ENCODE measurements at regions not wholly inside any gene's neighbourhood (a gene's known extent, or its start where the extent isn't known, plus 50 kb on each side); places are given as distances from the start of the nearest gene placed in this dataset. TPM values are rescaled to one million over a fixed set of nuclear protein-coding genes. Genes with fewer than 3 reads are reported as not detected.
"Not testable (repeated sequence)": the region's sequence is repeated elsewhere in the genome, so short reads cannot be mapped to it uniquely, and the experiment has no call there.

GRCh38 chr11:34721646-34722045 is 100.8 kb downstream of the EHF start:
- H3K4me1 ChIP-seq (ENCODE audit: control insufficient read depth in 2 of 2, insufficient read depth in 1 of 2, low read depth in 1 of 2, low read length in 2 of 2) = no peaks in the 10 kb centered on the region
- no peak overlapping the region for H2AFZ ChIP-seq (ENCODE audit: low read length)
- H3K4ac ChIP-seq (ENCODE audit: low read length) = no peak overlapping the region
- H3K36me3 ChIP-seq (replicated peaks in 1 of 2; ENCODE audit: control insufficient read depth in 2 of 2, insufficient read depth in 2 of 2, low read length in 2 of 2) = peaks cover 0 to 43% of the 10 kb centered on the region in 2 donors
- H2BK15ac ChIP-seq (ENCODE audit: low read length) = no peak overlapping the region
- no peak overlapping the region for H3K14ac ChIP-seq (ENCODE audit: low read length)
- H2BK5ac ChIP-seq (ENCODE audit: low read length) = no peak overlapping the region
- H3K4me2 ChIP-seq (ENCODE audit: insufficient read depth, low read length, poor library complexity, severe bottlenecking) = no peak overlapping the region
- H2BK120ac ChIP-seq (ENCODE audit: low read depth, low read length) = no peak overlapping the region
- no peak overlapping the region for H3K23ac ChIP-seq (ENCODE audit: low read depth, low read length, poor library complexity)
- H3K27me3 ChIP-seq (ENCODE audit: control insufficient read depth in 3 of 3, insufficient read depth in 3 of 3, low read depth in 1 of 3, low read length in 3 of 3) = no peaks in the 10 kb centered on the region
- WGBS, 2 donors (ENCODE audit: extremely low coverage in 2 of 2, insufficient read length in 2 of 2, insufficient replicate concordance in 1 of 2) = no CpG with 5 or more reads among the region's 2 CpGs
- no peak overlapping the region for H3K4me3 ChIP-seq (ENCODE audit: low read length in 2 of 2)
- no peak overlapping the region for H3K9ac ChIP-seq (ENCODE audit: low read depth, low read length, poor library complexity)
- H3K79me1 ChIP-seq (ENCODE audit: low read depth, low read length) = no peaks in the 10 kb centered on the region
- H3K27ac ChIP-seq (replicated peaks; ENCODE audit: low read length) = no peak overlapping the region
- H2AK5ac ChIP-seq (ENCODE audit: low read depth, low read length) = no peak overlapping the region
- no peak overlapping the region for H4K91ac ChIP-seq (ENCODE audit: low read depth, low read length, poor library complexity)
- H3K9me3 ChIP-seq (replicated peaks in 1 of 2; ENCODE audit: control insufficient read depth in 2 of 2, insufficient read depth in 1 of 2, low read depth in 1 of 2, low read length in 2 of 2) = peaks cover 0 to 8% of the 10 kb centered on the region in 2 donors
- DNase-seq (ENCODE audit: low spot score) = no peak
- H2BK12ac ChIP-seq (ENCODE audit: low read length) = no peak overlapping the region
- H3K18ac ChIP-seq (ENCODE audit: low read length) = no peak overlapping the region
- H4K8ac ChIP-seq (ENCODE audit: low read depth, low read length) = no peak overlapping the region

GRCh38 chr11:34719303-34719848 is 98.5 kb downstream of the EHF start:
- no CpG with 5 or more reads among the region's 1 CpG for WGBS, 2 donors (ENCODE audit: extremely low coverage in 2 of 2, insufficient read length in 2 of 2, insufficient replicate concordance in 1 of 2)
- Histone ChIP-seq H2AFZ (ENCODE audit: low read length) (no peak overlapping the region), H3K9ac (ENCODE audit: low read depth, low read length, poor library complexity) (no peak overlapping the region), H3K18ac (ENCODE audit: low read length) (no peak overlapping the region), H3K79me1 (ENCODE audit: low read depth, low read length) (no peaks in the 10 kb centered on the region), H4K91ac (ENCODE audit: low read depth, low read length, poor library complexity) (no peak overlapping the region), H2BK120ac (ENCODE audit: low read depth, low read length) (no peak overlapping the region), H4K8ac (ENCODE audit: low read depth, low read length) (no peak overlapping the region), H3K27ac (replicated peaks; ENCODE audit: low read length) (no peak overlapping the region), H3K27me3 (ENCODE audit: control insufficient read depth in 3 of 3, insufficient read depth in 3 of 3, low read depth in 1 of 3, low read length in 3 of 3) (no peaks in the 10 kb centered on the region), H3K4me1 (ENCODE audit: control insufficient read depth in 2 of 2, insufficient read depth in 1 of 2, low read depth in 1 of 2, low read length in 2 of 2) (no peaks in the 10 kb centered on the region), H2BK12ac (ENCODE audit: low read length) (no peak overlapping the region), H3K14ac (ENCODE audit: low read length) (no peak overlapping the region), H2BK5ac (ENCODE audit: low read length) (no peak overlapping the region), H3K4ac (ENCODE audit: low read length) (no peak overlapping the region), H3K36me3 (replicated peaks in 1 of 2; ENCODE audit: control insufficient read depth in 2 of 2, insufficient read depth in 2 of 2, low read length in 2 of 2) (peaks cover 0 to 64% of the 10 kb centered on the region in 2 donors), H2BK15ac (ENCODE audit: low read length) (no peak overlapping the region), H3K23ac (ENCODE audit: low read depth, low read length, poor library complexity) (no peak overlapping the region), H2AK5ac (ENCODE audit: low read depth, low read length) (no peak overlapping the region), H3K4me2 (ENCODE audit: insufficient read depth, low read length, poor library complexity, severe bottlenecking) (no peak overlapping the region), H3K4me3 (ENCODE audit: low read length in 2 of 2) (no peak overlapping the region), H3K9me3 (replicated peaks in 1 of 2; ENCODE audit: control insufficient read depth in 2 of 2, insufficient read depth in 1 of 2, low read depth in 1 of 2, low read length in 2 of 2) (peaks cover 0 to 8% of the 10 kb centered on the region in 2 donors)
- DNase-seq (ENCODE audit: low spot score) = no peak

GRCh38 chr11:34713631-34714030 is 92.7 kb downstream of the EHF start:
- peaks cover 10 to 42% of the 10 kb centered on the region in 2 donors for H3K9me3 ChIP-seq (replicated peaks in 1 of 2; ENCODE audit: control insufficient read depth in 2 of 2, insufficient read depth in 1 of 2, low read depth in 1 of 2, low read length in 2 of 2)
- H3K27ac ChIP-seq (replicated peaks; ENCODE audit: low read length); DNase-seq (ENCODE audit: low spot score); H2AFZ ChIP-seq (ENCODE audit: low read length); H3K79me1 ChIP-seq (ENCODE audit: low read depth, low read length); H2BK5ac ChIP-seq (ENCODE audit: low read length); H4K91ac ChIP-seq (ENCODE audit: low read depth, low read length, poor library complexity); H3K4me3 ChIP-seq (ENCODE audit: low read length in 2 of 2); H3K9ac ChIP-seq (ENCODE audit: low read depth, low read length, poor library complexity); H4K8ac ChIP-seq (ENCODE audit: low read depth, low read length); H2BK120ac ChIP-seq (ENCODE audit: low read depth, low read length); H3K27me3 ChIP-seq (ENCODE audit: control insufficient read depth in 3 of 3, insufficient read depth in 3 of 3, low read depth in 1 of 3, low read length in 3 of 3); H3K18ac ChIP-seq (ENCODE audit: low read length); H3K14ac ChIP-seq (ENCODE audit: low read length); H2AK5ac ChIP-seq (ENCODE audit: low read depth, low read length); H3K23ac ChIP-seq (ENCODE audit: low read depth, low read length, poor library complexity); H3K4ac ChIP-seq (ENCODE audit: low read length); H3K4me1 ChIP-seq (ENCODE audit: control insufficient read depth in 2 of 2, insufficient read depth in 1 of 2, low read depth in 1 of 2, low read length in 2 of 2); H3K4me2 ChIP-seq (ENCODE audit: insufficient read depth, low read length, poor library complexity, severe bottlenecking); H2BK12ac ChIP-seq (ENCODE audit: low read length); H2BK15ac ChIP-seq (ENCODE audit: low read length): not testable (repeated sequence)
- peaks cover 5 to 59% of the 10 kb centered on the region in 2 donors for H3K36me3 ChIP-seq (replicated peaks in 1 of 2; ENCODE audit: control insufficient read depth in 2 of 2, insufficient read depth in 2 of 2, low read length in 2 of 2)

Small RNAs in the stretch of these regions (small RNA-seq; reads per million reads assigned to genes)
- gene AL359999.1 (ENCODE audit: insufficient read depth) = not detected
